Left renal pelvis (tissue), 4 donors: ENCODE measurements at regions not wholly inside any gene's neighbourhood (a gene's known extent, or its start where the extent isn't known, plus 50 kb on each side); places are given as distances from the start of the nearest gene placed in this dataset.

ENCODE experiments used
- DNase-seq, 4 donors: peaks; one replicate each; pipeline ENCODE4 v3.0.0-alpha.2; 2013; ENCODE audit warnings: low read depth in 4 of 4, low spot score in 3 of 4

GRCh38 chr12:125262851-125263250 is 197.6 kb downstream of the AACS start:
- no peak for DNase-seq

DNA sequence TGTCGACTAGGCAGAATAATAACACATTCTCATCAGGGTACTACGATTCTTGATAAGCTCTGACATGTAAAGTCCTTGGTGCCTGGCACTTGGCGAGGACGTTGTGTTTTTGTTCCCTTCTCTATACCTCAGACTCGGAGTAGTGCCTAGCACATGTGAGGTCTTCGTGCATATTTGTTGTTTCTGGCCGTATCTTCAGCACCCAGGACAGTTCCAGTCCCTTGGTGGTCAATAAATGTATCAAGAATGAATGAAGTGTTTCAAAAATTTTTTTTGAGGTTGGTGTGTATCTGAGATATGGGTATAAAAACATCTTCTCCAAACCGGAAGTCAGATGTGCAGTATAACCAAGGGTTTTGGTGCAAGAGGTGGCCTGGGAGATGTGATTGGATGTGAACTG is 198.2 kb downstream of the AACS start:
- DNase-seq, result no peak

DNA sequence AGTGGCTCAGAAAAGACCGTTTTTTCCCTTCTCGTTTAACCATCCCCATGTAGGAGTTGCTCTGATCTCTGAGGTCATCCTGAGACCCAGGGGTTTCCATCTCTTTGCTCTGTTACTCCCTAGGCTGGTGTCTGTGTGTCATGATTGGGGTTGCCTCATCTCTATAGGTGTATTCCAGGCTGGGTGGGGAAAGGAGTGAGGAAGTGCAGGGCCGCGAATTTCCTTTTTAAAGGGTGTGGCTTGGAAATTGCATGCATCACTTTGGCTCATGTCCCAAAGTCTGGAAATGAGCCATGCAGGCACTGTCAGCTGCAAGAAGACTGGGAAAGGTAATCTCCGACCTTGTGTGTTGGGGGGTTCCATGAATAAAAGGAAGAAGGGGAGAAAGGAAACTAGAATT is 201.9 kb downstream of the AACS start:
- DNase-seq, result no peak

GRCh38 chr12:125269276-125269675 is 204.0 kb downstream of the AACS start:
- DNase-seq, result no peak

- DNase-seq, result no peak
These were observed 206.7 kb downstream of the AACS start for GRCh38 chr12:125271892-125272291.

DNA sequence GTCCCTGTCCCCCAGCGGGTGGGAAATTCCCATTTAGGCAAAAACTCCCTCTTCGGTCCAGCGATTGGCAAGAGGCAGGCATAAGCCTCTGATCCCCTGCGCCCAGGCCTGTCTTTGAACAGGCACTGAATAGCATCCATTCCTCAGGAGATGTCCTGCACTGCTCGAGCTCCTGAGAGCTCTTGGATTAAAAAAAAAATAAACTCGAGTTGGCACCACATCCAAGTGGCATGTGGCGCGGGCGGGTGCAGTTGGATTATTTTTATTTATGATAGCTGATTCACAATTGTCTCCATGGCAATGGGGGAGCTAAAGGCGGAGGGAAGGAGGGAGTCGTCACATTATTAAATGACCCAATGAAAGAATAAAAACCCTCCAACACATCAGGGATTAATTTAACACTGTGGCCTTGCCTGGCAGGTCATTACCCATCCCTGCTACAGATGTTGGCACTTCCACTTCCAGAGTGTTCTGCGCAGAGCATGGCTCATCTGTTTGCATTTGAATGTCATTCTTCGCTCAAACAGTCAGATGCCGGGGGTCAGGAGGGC is 207.2 kb downstream of the AACS start:
- DNase-seq, result no peak

- DNase-seq, result no peak
These were observed 211.3 kb downstream of the AACS start for GRCh38 chr12:125276567-125276966.

- no peak for DNase-seq
These were observed 215.5 kb downstream of the AACS start for GRCh38 chr12:125280482-125281377.

DNA sequence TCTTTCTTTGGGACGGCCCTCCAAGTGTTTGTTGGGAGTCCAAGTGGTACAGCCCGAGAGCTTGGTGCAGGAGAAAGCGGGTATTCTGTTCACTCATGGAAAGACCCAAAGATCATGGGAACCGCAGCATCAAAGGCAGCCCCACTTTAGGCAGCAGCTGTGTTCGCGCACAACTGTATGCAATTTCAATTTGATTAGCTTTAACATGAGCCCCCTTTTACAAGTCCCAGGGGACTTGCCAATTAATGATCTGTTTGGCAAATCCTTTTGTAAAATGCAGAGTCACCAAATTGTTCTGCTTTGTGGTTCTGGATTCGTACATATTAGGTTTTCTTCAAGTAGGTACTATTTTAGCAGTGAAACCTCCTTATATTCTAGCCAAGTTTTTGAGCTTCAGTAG is 217.7 kb downstream of the AACS start:
- no peak for DNase-seq

DNA sequence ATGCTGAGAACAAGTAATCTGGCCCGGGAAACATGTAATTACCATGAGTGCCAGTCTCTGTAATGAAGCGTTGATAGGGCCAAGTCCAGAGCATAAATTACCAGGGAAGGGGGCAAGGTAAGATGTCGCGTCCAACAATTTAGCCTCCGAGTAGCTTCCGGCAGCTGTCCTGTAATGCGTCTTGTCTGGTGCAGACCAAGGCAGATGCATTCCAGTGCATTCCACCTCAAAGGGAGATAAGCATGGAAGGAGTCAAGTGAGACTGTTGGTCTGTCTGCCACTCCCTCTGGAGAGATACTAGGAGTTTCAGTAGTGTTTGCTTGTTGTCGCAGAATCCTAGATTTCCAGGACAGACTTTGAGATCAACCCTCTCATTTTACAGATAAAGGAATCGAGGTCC is 218.3 kb downstream of the AACS start:
- no peak for DNase-seq

DNA sequence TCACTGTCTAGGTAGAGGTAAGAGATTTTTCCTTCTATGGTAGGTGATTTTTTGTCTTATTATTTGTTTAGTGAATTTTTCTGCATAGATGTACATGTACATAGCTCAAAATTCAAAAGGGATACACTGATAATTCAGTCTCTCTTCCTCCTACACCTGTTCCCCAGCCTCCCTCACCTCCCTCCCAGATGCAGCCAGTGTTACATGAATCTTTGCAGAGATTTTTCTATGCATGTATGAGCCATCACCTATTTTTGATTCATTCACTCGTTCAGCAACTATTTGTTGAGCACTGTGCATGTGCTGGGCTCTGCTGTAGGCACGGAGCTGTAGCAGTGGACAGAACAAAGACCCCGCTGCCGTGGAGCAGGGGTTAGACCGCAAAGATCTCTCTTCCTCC is 218.9 kb downstream of the AACS start:
- DNase-seq, result no peak

DNA sequence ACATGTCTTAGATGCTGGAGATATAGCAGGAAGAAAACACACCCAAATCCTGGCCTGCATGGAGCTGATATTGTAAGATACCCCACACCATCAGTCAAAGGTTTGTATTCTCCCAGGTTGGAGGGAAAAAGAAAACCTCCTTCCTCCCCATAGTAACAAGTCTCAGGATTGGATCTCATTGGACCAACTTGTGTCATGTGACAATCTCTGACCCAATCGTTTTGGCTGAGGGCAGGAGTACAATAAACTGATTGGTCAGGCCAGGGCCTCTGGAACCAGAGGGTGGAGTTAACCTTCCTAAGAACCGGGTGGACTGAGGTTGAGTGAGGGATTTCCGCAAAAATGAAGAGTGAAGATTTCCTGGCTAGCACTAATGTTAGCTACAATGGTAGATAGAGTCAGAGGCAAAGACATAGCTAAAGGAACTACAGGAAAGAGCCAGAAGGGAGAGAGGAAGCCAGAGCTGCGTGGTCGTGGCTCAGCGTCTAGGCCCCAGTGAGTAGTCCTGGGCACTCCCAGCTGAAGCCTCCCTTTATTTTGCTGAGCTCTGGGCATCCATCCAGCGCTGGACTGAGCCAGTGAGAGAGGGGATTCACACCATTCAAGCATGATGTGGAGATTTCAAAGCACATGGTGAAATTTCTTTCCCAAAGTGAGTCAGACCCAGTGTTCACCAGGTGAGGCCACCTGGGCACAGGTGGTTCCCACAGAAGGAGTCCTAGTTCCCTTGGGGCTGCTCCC is 219.9 kb downstream of the AACS start:
- DNase-seq, result no peak

GRCh38 chr12:125286005-125286727 is 220.9 kb downstream of the AACS start:
- no peak for DNase-seq

GRCh38 chr12:125287155-125287847 is 222.1 kb downstream of the AACS start:
- DNase-seq, result no peak

DNA sequence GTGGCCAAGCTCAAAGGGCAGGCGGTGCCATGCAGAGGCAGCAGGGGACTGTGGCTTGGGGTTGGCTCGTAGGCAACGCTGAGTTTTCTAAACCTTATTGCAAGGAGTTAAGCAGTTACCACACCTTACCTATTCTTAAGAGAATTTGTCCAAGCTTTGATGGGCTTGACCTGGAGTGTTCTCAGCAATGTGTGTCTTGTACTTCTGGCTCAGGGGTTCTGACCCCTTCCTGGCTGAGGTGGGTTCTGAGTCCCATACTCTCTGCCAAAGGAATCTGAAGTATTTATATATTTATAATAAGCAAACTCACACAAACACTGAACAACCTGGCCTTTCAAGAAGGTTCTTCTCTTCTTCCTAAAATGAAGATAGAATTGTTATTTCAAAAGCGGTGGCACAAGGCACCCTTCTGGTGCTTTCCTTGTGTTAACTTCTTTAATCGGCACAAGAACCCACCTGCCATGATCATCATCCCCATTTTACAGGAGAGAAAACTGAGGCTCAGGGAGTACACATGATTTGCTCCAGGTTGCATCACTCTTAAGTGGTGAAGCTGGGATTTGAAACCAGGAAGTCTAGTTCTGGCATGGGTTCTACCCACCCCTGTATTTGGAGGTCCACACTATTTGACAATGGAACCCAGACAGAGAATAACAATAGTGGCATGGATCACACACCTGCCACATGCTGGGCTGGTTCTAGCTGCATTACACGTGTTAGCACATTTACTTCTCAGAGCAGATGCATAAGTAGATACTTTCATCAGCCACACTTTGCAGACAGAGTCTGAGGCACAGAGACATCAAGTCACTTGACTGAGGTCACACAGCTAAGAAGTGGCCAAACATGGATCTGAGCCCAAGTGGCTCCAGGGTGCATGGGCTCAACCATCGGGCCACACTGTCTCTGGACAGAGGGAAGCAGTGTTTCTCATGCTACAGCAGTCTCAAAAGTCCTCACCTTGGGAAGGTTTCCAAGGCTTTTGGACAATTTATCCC is 224.0 kb downstream of the AACS start:
- DNase-seq, result no peak

DNA sequence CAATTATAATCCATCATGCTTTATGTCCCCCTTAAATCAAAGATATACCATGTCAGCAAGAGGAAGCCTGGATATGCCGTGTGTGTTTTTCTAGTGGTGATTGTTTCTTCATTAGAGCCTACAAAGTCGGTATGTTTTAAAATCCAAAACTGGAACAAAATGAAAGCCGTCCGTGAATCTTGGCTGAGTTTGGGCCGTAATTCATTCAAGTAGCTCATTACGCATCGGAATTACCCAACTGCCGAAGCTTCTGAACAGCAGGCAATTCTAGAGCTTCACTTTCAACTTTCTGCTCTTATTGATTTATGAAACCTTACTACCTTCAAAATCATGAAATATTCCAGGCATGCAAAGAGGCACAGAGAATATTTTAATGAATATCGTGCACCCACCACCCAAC is 224.7 kb downstream of the AACS start:
- no peak for DNase-seq

DNA sequence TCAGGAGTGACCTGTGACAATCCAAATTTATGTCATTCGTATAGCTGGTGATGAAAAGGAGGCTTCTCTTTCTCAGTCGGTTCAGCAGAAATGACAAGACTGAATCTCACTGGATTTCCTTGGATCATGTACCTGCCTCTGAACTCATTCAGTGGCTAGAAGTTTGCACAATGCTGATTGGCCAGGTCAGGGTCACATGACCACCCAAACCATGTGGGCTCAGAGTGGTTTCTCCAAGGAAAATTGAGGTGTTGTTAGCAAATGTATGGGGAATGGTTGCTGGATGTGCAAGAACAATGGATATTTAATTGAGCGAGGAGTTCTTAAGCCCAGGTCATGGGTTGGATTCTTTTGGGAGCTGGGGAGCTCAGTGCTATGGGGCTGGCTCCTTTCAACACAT is 227.5 kb downstream of the AACS start:
- DNase-seq, result no peak

DNA sequence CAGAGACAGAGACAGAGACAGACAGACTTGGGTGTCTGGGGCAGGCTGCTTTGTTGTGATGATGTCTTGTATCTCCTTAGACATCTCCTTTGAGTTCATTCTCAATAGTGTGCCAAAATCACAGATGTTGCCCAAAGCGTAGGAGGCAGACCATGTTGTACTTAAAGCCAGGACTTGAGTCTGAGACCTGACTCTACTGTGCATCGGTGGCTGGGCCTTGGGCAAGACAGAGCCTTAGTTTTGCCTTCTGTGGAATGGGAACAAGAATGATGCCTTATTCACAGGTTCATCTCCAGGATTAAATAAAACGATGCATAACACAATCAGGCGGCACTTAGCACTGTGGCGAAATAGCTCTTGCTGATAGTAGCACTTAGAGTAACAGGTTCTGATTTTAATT is 230.3 kb downstream of the AACS start:
- no peak for DNase-seq

DNA sequence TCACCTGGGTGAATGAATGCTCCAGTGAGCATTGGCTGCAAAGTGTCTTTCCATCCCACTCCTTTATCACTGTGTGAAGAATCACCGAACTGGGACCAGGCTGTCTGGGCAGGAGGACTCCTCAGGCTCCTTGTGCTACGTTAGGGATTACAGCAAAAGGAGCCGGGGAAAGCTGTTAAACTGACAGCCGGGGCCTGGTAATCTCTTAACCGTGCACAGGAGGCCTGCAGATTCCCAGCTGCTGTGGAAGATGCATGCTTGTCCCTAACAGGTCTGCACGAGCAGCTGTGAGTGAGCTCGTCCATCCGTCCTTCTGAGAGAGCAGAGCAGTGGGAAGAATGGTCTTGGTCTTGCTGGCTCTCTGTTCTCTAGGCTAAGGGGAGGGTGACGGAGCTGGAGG is 231.5 kb downstream of the AACS start:
- DNase-seq, result no peak
